Neural cell (in vitro differentiated cells): ENCODE measurements at regions not wholly inside any gene's neighbourhood (a gene's known extent, or its start where the extent isn't known, plus 50 kb on each side); places are given as distances from the start of the nearest gene placed in this dataset.
"Not testable (repeated sequence)": the region's sequence is repeated elsewhere in the genome, so short reads cannot be mapped to it uniquely, and the experiment has no call there.

Source experiments
- H2AFZ ChIP-seq: fragments of 200-600, 300-800 bp; sonication (generic), shearing (Covaris generic); 2 replicates; pipeline ENCODE4 v1.6.0; 2014; ENCODE audit warnings: low read depth, mild to moderate bottlenecking, antibody characterized with exemption, low read length, moderate library complexity
- H3F3A ChIP-seq: fragments of 200-600 bp; shearing (Covaris generic); 2 replicates; pipeline ENCODE4 v1.6.1; 2016; ENCODE audit warnings: mild to moderate bottlenecking, moderate library complexity, mixed read lengths, antibody characterized with exemption, low read length; ENCODE audit not compliant: insufficient read depth, poor library complexity, severe bottlenecking
- H3K27ac ChIP-seq: fragments of 200-600, 300-800 bp; sonication (generic), shearing (Covaris generic); 2 replicates; pipeline ENCODE4 v1.5.1; 2014; ENCODE audit warnings: mild to moderate bottlenecking, low read length, moderate library complexity
- H3K27me3 ChIP-seq: fragments of 300-800, 200-600 bp; sonication (generic), shearing (Covaris generic); 2 replicates; pipeline ENCODE4 v1.6.0; 2014; ENCODE audit warnings: mild to moderate bottlenecking, low read depth, low read length, moderate library complexity; ENCODE audit not compliant: insufficient read depth
- H3K36me3 ChIP-seq: fragments of 300-800, 200-600 bp; sonication (generic), shearing (Covaris generic); 2 replicates; pipeline ENCODE4 v1.5.1; 2014; ENCODE audit warnings: mild to moderate bottlenecking, antibody characterized with exemption, low read length, moderate library complexity; ENCODE audit not compliant: insufficient read depth
- H3K4me2 ChIP-seq: fragments of 300-800, 200-600 bp; sonication (generic), shearing (Covaris generic); 2 replicates; pipeline ENCODE4 v1.6.0; 2014; ENCODE audit warnings: mild to moderate bottlenecking, low read length
- H3K4me3 ChIP-seq: fragments of 300-800, 200-600 bp; sonication (generic), shearing (Covaris generic); 2 replicates; pipeline ENCODE4 v1.5.1; 2014; ENCODE audit warnings: mild to moderate bottlenecking, low read length, moderate library complexity
- H3K79me2 ChIP-seq: fragments of 200-600 bp; shearing (Covaris generic); replicated peaks from 2 replicates; pipeline ENCODE4 v1.6.0; 2014; ENCODE audit warnings: mild to moderate bottlenecking, low read length, moderate library complexity; ENCODE audit not compliant: insufficient read depth
- H3K9ac ChIP-seq: fragments of 300-800, 200-600 bp; sonication (generic), shearing (Covaris generic); 2 replicates; pipeline ENCODE4 v1.6.1; 2016; ENCODE audit warnings: mild to moderate bottlenecking, low read length, mixed read lengths
- H3K9me2 ChIP-seq: fragments of 200-600 bp; shearing (Covaris generic); 2 replicates; pipeline ENCODE4 v1.6.1; 2016; ENCODE audit warnings: mild to moderate bottlenecking, low read length, mixed read lengths; ENCODE audit not compliant: insufficient read depth
- H3K9me3 ChIP-seq: fragments of 200-600, 300-800 bp; sonication (generic), shearing (Covaris generic); 2 replicates; pipeline ENCODE4 v1.6.1; 2016; ENCODE audit warnings: mild to moderate bottlenecking, mixed run types, low read length, moderate library complexity, mixed read lengths
- H4K20me1 ChIP-seq: fragments of 200-600 bp; shearing (Covaris generic); 2 replicates; pipeline ENCODE4 v1.6.1; 2016; ENCODE audit warnings: mild to moderate bottlenecking, mixed run types; ENCODE audit not compliant: insufficient read depth
- CTCF ChIP-seq: fragments of 450-650 bp; IDR thresholded peaks from 2 replicates; pipeline ENCODE4 v1.5.1; 2014; ENCODE audit warnings: antibody characterized with exemption, mild to moderate bottlenecking, moderate library complexity; ENCODE audit not compliant: poor library complexity, severe bottlenecking
- EP300 ChIP-seq: fragments of 450-650 bp; conservative IDR thresholded peaks from 2 replicates; pipeline ENCODE4 v1.6.1; 2014; ENCODE audit warnings: antibody characterized with exemption, mild to moderate bottlenecking, moderate library complexity; ENCODE audit not compliant: poor library complexity, severe bottlenecking
- EZH2 ChIP-seq: fragments of 200-600, 300-800 bp; shearing (Covaris generic), sonication (generic); IDR thresholded peaks from 2 replicates; pipeline ENCODE4 v1.6.1; 2014; ENCODE audit warnings: antibody characterized with exemption, low read length, borderline replicate concordance, mild to moderate bottlenecking; ENCODE audit not compliant: insufficient read depth, poor library complexity, severe bottlenecking
- MXI1 ChIP-seq: fragments of 450-650 bp; conservative IDR thresholded peaks from 2 replicates; pipeline ENCODE4 v1.6.1; 2014; ENCODE audit warnings: antibody characterized with exemption, mild to moderate bottlenecking; ENCODE audit not compliant: poor library complexity, severe bottlenecking
- POLR2AphosphoS5 ChIP-seq: IDR thresholded peaks from 2 replicates; pipeline ENCODE4 v1.6.1; 2012
- RAD21 ChIP-seq: fragments of 450-650 bp; conservative IDR thresholded peaks from 2 replicates; pipeline ENCODE4 v1.6.1; 2014; ENCODE audit warnings: antibody characterized with exemption, mild to moderate bottlenecking, moderate library complexity
- REST ChIP-seq: IDR thresholded peaks from 2 replicates; pipeline ENCODE4 v1.6.1; 2012; ENCODE audit warnings: borderline replicate concordance
- SMC3 ChIP-seq: fragments of 450-650 bp; conservative IDR thresholded peaks from 2 replicates; pipeline ENCODE4 v1.6.1; 2014; ENCODE audit warnings: antibody characterized with exemption, mild to moderate bottlenecking, moderate library complexity; ENCODE audit not compliant: poor library complexity
- TAF1 ChIP-seq: IDR thresholded peaks from 2 replicates; pipeline ENCODE4 v1.6.1; 2012; ENCODE audit warnings: low read depth

- H4K20me1 ChIP-seq, H3K36me3 ChIP-seq, H3K9me2 ChIP-seq, H3F3A ChIP-seq, H3K9me3 ChIP-seq, H3K27ac ChIP-seq, H3K9ac ChIP-seq, H3K27me3 ChIP-seq, H3K4me2 ChIP-seq, H3K79me2 ChIP-seq, H3K4me3 ChIP-seq, H2AFZ ChIP-seq: not testable (repeated sequence)
Measured at GRCh38 chr1:78203410-78203982, 157.7 kb downstream of the GIPC2 start.

- Histone ChIP-seq H3K9me2 (no peaks in the 10 kb centered on the region), H3K9ac (no peak overlapping the region), H3K36me3 (no peaks in the 10 kb centered on the region), H2AFZ (no peak overlapping the region), H3K4me2 (no peak overlapping the region), H3F3A (no peaks in the 10 kb centered on the region), H3K79me2 (no peaks in the 10 kb centered on the region), H4K20me1 (no peaks in the 10 kb centered on the region), H3K27me3 (no peaks in the 10 kb centered on the region), H3K4me3 (no peak overlapping the region), H3K27ac (no peak overlapping the region), H3K9me3 (no peaks in the 10 kb centered on the region)
- no peak for TF ChIP-seq CTCF
Measured at GRCh38 chr1:78210175-78210574, 164.4 kb downstream of the GIPC2 start.

GRCh38 chr1:78211483-78212092, 165.8 kb downstream of the GIPC2 start:
- no peak for TF ChIP-seq TAF1
- no peak for TF ChIP-seq POLR2AphosphoS5
- TF ChIP-seq MXI1: no peak
- no peak for TF ChIP-seq SMC3
- no peak for TF ChIP-seq CTCF
- no peak for TF ChIP-seq RAD21
- no peak for TF ChIP-seq EZH2
- TF ChIP-seq REST: no peak
- no peak for TF ChIP-seq EP300
- Histone ChIP-seq H3K27ac (no peak overlapping the region), H3K27me3 (no peaks in the 10 kb centered on the region), H3K36me3 (no peaks in the 10 kb centered on the region), H3K9ac (no peak overlapping the region), H3K79me2 (no peaks in the 10 kb centered on the region), H3K4me3 (no peak overlapping the region), H3F3A (no peaks in the 10 kb centered on the region), H2AFZ (no peak overlapping the region), H3K9me2 (no peaks in the 10 kb centered on the region), H3K4me2 (no peak overlapping the region), H3K9me3 (no peaks in the 10 kb centered on the region), H4K20me1 (no peaks in the 10 kb centered on the region)
